Ishikawa (cell line): ENCODE measurements at regions not wholly inside any gene's neighbourhood (a gene's known extent, or its start where the extent isn't known, plus 50 kb on each side); places are given as distances from the start of the nearest gene placed in this dataset.

ENCODE experiments used
- CEBPB ChIP-seq: IDR thresholded peaks from 2 replicates; pipeline ENCODE4 v1.6.1; 2012
- CREB1 ChIP-seq: IDR thresholded peaks from 2 replicates; pipeline ENCODE4 v1.6.1; 2012; ENCODE audit warnings: low read depth
- EGR1 ChIP-seq: IDR thresholded peaks from 2 replicates; pipeline ENCODE4 v1.6.1; 2012
- EP300 ChIP-seq: IDR thresholded peaks from 2 replicates; pipeline ENCODE4 v1.6.1; 2012; ENCODE audit warnings: borderline replicate concordance
- FOXM1 ChIP-seq: IDR thresholded peaks from 2 replicates; pipeline ENCODE4 v1.6.1; 2012; ENCODE audit warnings: low read depth, borderline replicate concordance
- NFIC ChIP-seq: IDR thresholded peaks from 2 replicates; pipeline ENCODE4 v1.6.1; 2012
- RAD21 ChIP-seq: IDR thresholded peaks from 2 replicates; pipeline ENCODE4 v1.6.1; 2012; ENCODE audit warnings: low read depth
- TAF1 ChIP-seq: IDR thresholded peaks from 2 replicates; pipeline ENCODE4 v1.6.1; 2012; ENCODE audit warnings: low read depth, mild to moderate bottlenecking
- TCF12 ChIP-seq: IDR thresholded peaks from 2 replicates; pipeline ENCODE4 v1.6.1; 2012; ENCODE audit warnings: low read depth
- TEAD4 ChIP-seq: IDR thresholded peaks from 2 replicates; pipeline ENCODE4 v1.6.1; 2012
- YY1 ChIP-seq: IDR thresholded peaks from 2 replicates; pipeline ENCODE4 v1.6.1; 2012; ENCODE audit warnings: low read depth
- ZBTB7A ChIP-seq: IDR thresholded peaks from 2 replicates; pipeline ENCODE4 v1.6.1; 2012; ENCODE audit warnings: low read depth
- TF ChIP-seq, protein P1 (sequence below): IDR thresholded peaks from 2 replicates; pipeline ENCODE4 v1.6.1; 2012
- TF ChIP-seq, protein P2 (sequence below): IDR thresholded peaks from 2 replicates; pipeline ENCODE4 v1.6.1; 2012; ENCODE audit warnings: low read depth, mild to moderate bottlenecking
- TF ChIP-seq, protein P3 (sequence below): IDR thresholded peaks from 2 replicates; pipeline ENCODE4 v1.6.1; 2012

- no peak for TF ChIP-seq EP300
- no peak for TF ChIP-seq ZBTB7A
- TF ChIP-seq, protein P1, sequence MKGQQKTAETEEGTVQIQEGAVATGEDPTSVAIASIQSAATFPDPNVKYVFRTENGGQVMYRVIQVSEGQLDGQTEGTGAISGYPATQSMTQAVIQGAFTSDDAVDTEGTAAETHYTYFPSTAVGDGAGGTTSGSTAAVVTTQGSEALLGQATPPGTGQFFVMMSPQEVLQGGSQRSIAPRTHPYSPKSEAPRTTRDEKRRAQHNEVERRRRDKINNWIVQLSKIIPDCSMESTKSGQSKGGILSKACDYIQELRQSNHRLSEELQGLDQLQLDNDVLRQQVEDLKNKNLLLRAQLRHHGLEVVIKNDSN: no peak
- no peak for TF ChIP-seq FOXM1
- TF ChIP-seq TCF12: no peak
- TF ChIP-seq CEBPB: no peak
- no peak for TF ChIP-seq TAF1
- no peak for TF ChIP-seq EGR1
- no peak for TF ChIP-seq RAD21
- TF ChIP-seq YY1: no peak
- TF ChIP-seq CREB1: no peak
- no peak for TF ChIP-seq TEAD4
- TF ChIP-seq, protein P2, sequence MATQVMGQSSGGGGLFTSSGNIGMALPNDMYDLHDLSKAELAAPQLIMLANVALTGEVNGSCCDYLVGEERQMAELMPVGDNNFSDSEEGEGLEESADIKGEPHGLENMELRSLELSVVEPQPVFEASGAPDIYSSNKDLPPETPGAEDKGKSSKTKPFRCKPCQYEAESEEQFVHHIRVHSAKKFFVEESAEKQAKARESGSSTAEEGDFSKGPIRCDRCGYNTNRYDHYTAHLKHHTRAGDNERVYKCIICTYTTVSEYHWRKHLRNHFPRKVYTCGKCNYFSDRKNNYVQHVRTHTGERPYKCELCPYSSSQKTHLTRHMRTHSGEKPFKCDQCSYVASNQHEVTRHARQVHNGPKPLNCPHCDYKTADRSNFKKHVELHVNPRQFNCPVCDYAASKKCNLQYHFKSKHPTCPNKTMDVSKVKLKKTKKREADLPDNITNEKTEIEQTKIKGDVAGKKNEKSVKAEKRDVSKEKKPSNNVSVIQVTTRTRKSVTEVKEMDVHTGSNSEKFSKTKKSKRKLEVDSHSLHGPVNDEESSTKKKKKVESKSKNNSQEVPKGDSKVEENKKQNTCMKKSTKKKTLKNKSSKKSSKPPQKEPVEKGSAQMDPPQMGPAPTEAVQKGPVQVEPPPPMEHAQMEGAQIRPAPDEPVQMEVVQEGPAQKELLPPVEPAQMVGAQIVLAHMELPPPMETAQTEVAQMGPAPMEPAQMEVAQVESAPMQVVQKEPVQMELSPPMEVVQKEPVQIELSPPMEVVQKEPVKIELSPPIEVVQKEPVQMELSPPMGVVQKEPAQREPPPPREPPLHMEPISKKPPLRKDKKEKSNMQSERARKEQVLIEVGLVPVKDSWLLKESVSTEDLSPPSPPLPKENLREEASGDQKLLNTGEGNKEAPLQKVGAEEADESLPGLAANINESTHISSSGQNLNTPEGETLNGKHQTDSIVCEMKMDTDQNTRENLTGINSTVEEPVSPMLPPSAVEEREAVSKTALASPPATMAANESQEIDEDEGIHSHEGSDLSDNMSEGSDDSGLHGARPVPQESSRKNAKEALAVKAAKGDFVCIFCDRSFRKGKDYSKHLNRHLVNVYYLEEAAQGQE: no peak
- TF ChIP-seq, protein P3, sequence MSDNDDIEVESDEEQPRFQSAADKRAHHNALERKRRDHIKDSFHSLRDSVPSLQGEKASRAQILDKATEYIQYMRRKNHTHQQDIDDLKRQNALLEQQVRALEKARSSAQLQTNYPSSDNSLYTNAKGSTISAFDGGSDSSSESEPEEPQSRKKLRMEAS: no peak
- TF ChIP-seq NFIC: no peak
These were observed 58.0 kb upstream of the AHI1 start for GRCh38 chr6:135555550-135555949.

GRCh38 chr6:135557582-135557981, 60.0 kb upstream of the AHI1 start:
- TF ChIP-seq, protein P3: no peak
- TF ChIP-seq TAF1 (no peak), CEBPB (no peak), TCF12 (no peak), RAD21 (no peak), EP300 (no peak)

DNA sequence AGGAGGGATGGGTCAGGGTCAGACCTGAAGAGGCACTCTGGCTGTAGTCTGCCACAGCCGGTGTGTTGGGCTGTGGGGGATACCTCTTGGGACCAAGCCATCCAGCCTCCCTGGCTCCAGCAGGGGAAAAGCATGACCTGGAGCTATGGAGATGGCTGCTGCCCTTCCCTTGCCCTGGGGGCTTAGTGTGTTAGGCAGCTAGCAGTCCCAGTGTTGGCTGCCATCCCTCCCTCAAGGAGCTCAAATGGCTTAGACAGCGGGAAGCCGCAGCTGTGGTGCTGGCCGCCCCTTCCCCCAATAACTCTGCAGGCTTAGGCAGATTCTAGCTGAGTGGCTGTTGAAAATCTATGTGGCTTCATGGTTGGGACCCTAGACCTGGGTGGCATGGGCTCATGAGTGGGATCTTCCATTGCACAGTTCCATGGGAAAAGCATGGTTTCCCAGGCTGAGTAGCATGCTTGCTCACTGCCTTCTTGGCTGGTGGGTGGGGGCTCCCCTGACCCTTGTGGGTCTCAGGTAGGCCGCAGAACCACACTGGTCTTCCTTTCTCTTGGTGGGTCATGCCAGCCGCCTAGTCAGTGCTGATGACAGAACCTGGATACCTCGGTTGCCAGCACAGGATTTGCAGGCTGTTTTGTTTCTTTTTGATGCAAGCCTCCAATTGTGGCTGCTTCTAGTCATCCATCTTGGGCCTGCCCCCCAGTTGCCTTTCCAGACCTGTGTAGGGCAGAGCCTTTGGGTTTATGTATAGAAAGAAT, 69.0 kb upstream of the AHI1 start:
- no peak for TF ChIP-seq YY1
- TF ChIP-seq TAF1: no peak
- no peak for TF ChIP-seq CREB1
- no peak for TF ChIP-seq EGR1
- no peak for TF ChIP-seq TEAD4
- no peak for TF ChIP-seq CEBPB
- TF ChIP-seq FOXM1: no peak
- TF ChIP-seq RAD21: no peak
- no peak for TF ChIP-seq NFIC
- TF ChIP-seq ZBTB7A: no peak
- no peak for TF ChIP-seq EP300
- TF ChIP-seq TCF12: no peak
- TF ChIP-seq, protein P1: no peak
- TF ChIP-seq, protein P3: no peak
- TF ChIP-seq, protein P2: no peak

- TF ChIP-seq TCF12 (no peak), CEBPB (no peak), EP300 (no peak), EGR1 (no peak), ZBTB7A (no peak), CREB1 (no peak)
- TF ChIP-seq, protein P3: no peak
These were observed 70.0 kb upstream of the AHI1 start for GRCh38 chr6:135567375-135568083.

DNA sequence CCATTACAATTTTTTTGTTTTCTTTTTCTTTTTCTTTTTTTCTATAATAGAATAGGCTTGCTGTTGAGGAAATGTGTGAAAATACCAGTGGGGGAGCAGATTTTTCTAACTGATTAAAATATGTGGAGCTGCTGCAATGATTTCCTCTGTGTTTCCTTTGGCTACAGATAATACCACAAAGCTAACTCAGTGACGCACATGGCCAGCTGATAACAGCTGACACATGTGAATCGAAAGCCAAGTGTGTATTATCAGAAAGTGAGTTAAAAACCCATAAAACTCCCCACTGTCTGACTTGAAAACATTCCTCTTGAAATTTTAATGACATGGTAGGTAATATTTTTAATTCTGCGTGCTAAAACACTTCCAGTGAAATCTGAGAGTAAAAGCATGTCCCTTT, 70.8 kb upstream of the AHI1 start:
- TF ChIP-seq, protein P2: no peak
- TF ChIP-seq EGR1: no peak
- TF ChIP-seq, protein P3: no peak
- TF ChIP-seq, protein P1: no peak
- no peak for TF ChIP-seq TEAD4
- no peak for TF ChIP-seq CEBPB
- TF ChIP-seq RAD21: no peak
- no peak for TF ChIP-seq TAF1
- TF ChIP-seq EP300: no peak
- no peak for TF ChIP-seq TCF12
- TF ChIP-seq NFIC: no peak
- no peak for TF ChIP-seq FOXM1
- no peak for TF ChIP-seq YY1
- TF ChIP-seq ZBTB7A: no peak
- no peak for TF ChIP-seq CREB1
